Peyer's patch (tissue), 4 donors: ENCODE measurements at regions not wholly inside any gene's neighbourhood (a gene's known extent, or its start where the extent isn't known, plus 50 kb on each side); places are given as distances from the start of the nearest gene placed in this dataset.

Experiments
- CTCF ChIP-seq, 6 experiments: fragments of 450-650 bp in 4 of 6; fragments of 200-600 bp in 2 of 6; sonication (generic) in 1 of 6; IDR thresholded peaks; one replicate each; pipeline ENCODE4 v1.5.1; 2017 to 2019; ENCODE audit warnings: antibody characterized with exemption in 6 of 6, mild to moderate bottlenecking in 3 of 6, moderate library complexity in 1 of 6
- POLR2A ChIP-seq, 2 donors: fragments of 450-650 bp; IDR thresholded peaks; one replicate each; pipeline ENCODE4 v1.5.1; 2017; ENCODE audit warnings: antibody characterized with exemption in 2 of 2, mild to moderate bottlenecking in 2 of 2, moderate library complexity in 2 of 2

GRCh38 chr9:74333384-74334032, 163.6 kb upstream of the RORB start:
- TF ChIP-seq POLR2A (IDR thresholded peaks at IDR 0.05) = no peak
- no peak for TF ChIP-seq CTCF (IDR thresholded peaks at IDR 0.05)
